ENCODE measurements at regions not wholly inside any gene's neighbourhood (a gene's known extent, or its start where the extent isn't known, plus 50 kb on each side); places are given as distances from the start of the nearest gene placed in this dataset.

- H3K36me3 ChIP-seq (ENCODE audit: low read depth, low read length), result no peaks in the 10 kb centered on the region
- no peaks in the 10 kb centered on the region for H3K79me2 ChIP-seq (ENCODE audit: low read length)
- H3K9me3 ChIP-seq (ENCODE audit: low read length), result no peaks in the 10 kb centered on the region
- no peaks in the 10 kb centered on the region for H3K27me3 ChIP-seq (ENCODE audit: low read length)
- H3K9ac ChIP-seq (ENCODE audit: low read length), result no peak overlapping the region
- no peaks in the 10 kb centered on the region for H4K20me1 ChIP-seq (ENCODE audit: low read length)
- peak overlapping the region; percentile 63 for H3K27ac ChIP-seq (ENCODE audit: low read length)
- H3K4me2 ChIP-seq (ENCODE audit: low read length), result peak overlapping the region; percentile 67
- peaks cover 6% of the 10 kb centered on the region; the same call in 1 of the 2 replicates for H3K9me2 ChIP-seq (replicated peaks; ENCODE audit: low read length)
- peaks cover 36% of the 10 kb centered on the region for H3K4me1 ChIP-seq (ENCODE audit: insufficient read depth, low read length)
- POLR2A ChIA-PET (ENCODE audit: unreplicated experiment), result no interaction called here
- H2AFZ ChIP-seq (ENCODE audit: low read length), result no peak overlapping the region
- TF ChIP-seq EZH2phosphoT487 (IDR thresholded peaks at IDR 0.05; ENCODE audit: borderline replicate concordance, low read length) (no peak), EZH2 (IDR thresholded peaks at IDR 0.05; ENCODE audit: low read length, unreplicated experiment) (no peak), CTCF (conservative IDR thresholded peaks at IDR 0.05; ENCODE audit: low read depth, low read length) (no peak)
- CTCF ChIA-PET, result no interaction called here
- DNase-seq, result peak; percentile 95
- ATAC-seq, result peak; percentile 92
- intact Hi-C loops (cut with micrococcal nuclease), result no loop called here
- H3F3A ChIP-seq (ENCODE audit: low read length, unreplicated experiment), result no peaks in the 10 kb centered on the region
- no TSS peak for BruUV-seq (replicated peaks)
- H3K4me3 ChIP-seq (ENCODE audit: low read length), result no peak overlapping the region
These were observed 277.7 kb upstream of the PTGER4 start for GRCh38 chr5:40402007-40402364.

- H2AFZ ChIP-seq (ENCODE audit: low read length), result no peak overlapping the region
- H3F3A ChIP-seq (ENCODE audit: low read length, unreplicated experiment), result no peaks in the 10 kb centered on the region
- BruUV-seq (replicated peaks), result no TSS peak
- POLR2A ChIA-PET (ENCODE audit: unreplicated experiment), result no interaction called here
- H3K9ac ChIP-seq (ENCODE audit: low read length), result no peak overlapping the region
- H3K36me3 ChIP-seq (ENCODE audit: low read depth, low read length), result no peaks in the 10 kb centered on the region
- peaks cover 36% of the 10 kb centered on the region for H3K4me1 ChIP-seq (ENCODE audit: insufficient read depth, low read length)
- no peaks in the 10 kb centered on the region for H3K27me3 ChIP-seq (ENCODE audit: low read length)
- no peaks in the 10 kb centered on the region for H4K20me1 ChIP-seq (ENCODE audit: low read length)
- intact Hi-C loops (cut with micrococcal nuclease), result no loop called here
- DNase-seq, result no peak
- no peaks in the 10 kb centered on the region for H3K9me3 ChIP-seq (ENCODE audit: low read length)
- peak overlapping the region; percentile 67 for H3K4me2 ChIP-seq (ENCODE audit: low read length)
- ATAC-seq, result peak; percentile 8; the same call in 1 of the 2 replicates
- peaks cover 6% of the 10 kb centered on the region; the same call in 1 of the 2 replicates for H3K9me2 ChIP-seq (replicated peaks; ENCODE audit: low read length)
- CTCF ChIA-PET, result interaction anchor here (0.6 kb wide), 1 partner anchor 30 kb away, joined by 4 read pairs; no protein-coding TSS in a partner anchor
- H3K4me3 ChIP-seq (ENCODE audit: low read length), result no peak overlapping the region
- H3K27ac ChIP-seq (ENCODE audit: low read length), result peak overlapping the region; percentile 63
- no peak for TF ChIP-seq EZH2 (IDR thresholded peaks at IDR 0.05; ENCODE audit: low read length, unreplicated experiment)
- no peak for TF ChIP-seq CTCF (conservative IDR thresholded peaks at IDR 0.05; ENCODE audit: low read depth, low read length)
- TF ChIP-seq EZH2phosphoT487 (IDR thresholded peaks at IDR 0.05; ENCODE audit: borderline replicate concordance, low read length), result no peak
- H3K79me2 ChIP-seq (ENCODE audit: low read length), result no peaks in the 10 kb centered on the region
These were observed 278.3 kb upstream of the PTGER4 start for GRCh38 chr5:40401284-40402006.

GRCh38 chr5:40400245-40400644 lies 279.5 kb upstream of the PTGER4 start:
- no peak for TF ChIP-seq EZH2phosphoT487 (IDR thresholded peaks at IDR 0.05; ENCODE audit: borderline replicate concordance, low read length)
- TF ChIP-seq EZH2 (IDR thresholded peaks at IDR 0.05; ENCODE audit: low read length, unreplicated experiment), result no peak
- TF ChIP-seq CTCF (conservative IDR thresholded peaks at IDR 0.05; ENCODE audit: low read depth, low read length), result no peak
- Histone ChIP-seq H4K20me1 (ENCODE audit: low read length) (no peaks in the 10 kb centered on the region), H3K36me3 (ENCODE audit: low read depth, low read length) (no peaks in the 10 kb centered on the region), H3K79me2 (ENCODE audit: low read length) (no peaks in the 10 kb centered on the region), H3K27ac (ENCODE audit: low read length) (no peak overlapping the region), H3K4me3 (ENCODE audit: low read length) (no peak overlapping the region), H3K27me3 (ENCODE audit: low read length) (no peaks in the 10 kb centered on the region), H3K9me2 (replicated peaks; ENCODE audit: low read length) (peaks cover 6% of the 10 kb centered on the region; the same call in 1 of the 2 replicates), H2AFZ (ENCODE audit: low read length) (no peak overlapping the region), H3K4me1 (ENCODE audit: insufficient read depth, low read length) (peaks cover 28% of the 10 kb centered on the region), H3F3A (ENCODE audit: low read length, unreplicated experiment) (no peaks in the 10 kb centered on the region), H3K4me2 (ENCODE audit: low read length) (no peak overlapping the region), H3K9me3 (ENCODE audit: low read length) (no peaks in the 10 kb centered on the region), H3K9ac (ENCODE audit: low read length) (no peak overlapping the region)
- POLR2A ChIA-PET (ENCODE audit: unreplicated experiment), result no interaction called here
- no TSS peak for BruUV-seq (replicated peaks)
- ATAC-seq (no peak), DNase-seq (peak; percentile 36)
- intact Hi-C loops (cut with micrococcal nuclease), result no loop called here
- CTCF ChIA-PET, result no interaction called here
